Astrocyte of the spinal cord (primary cell): ENCODE measurements at regions not wholly inside any gene's neighbourhood (a gene's known extent, or its start where the extent isn't known, plus 50 kb on each side); places are given as distances from the start of the nearest gene placed in this dataset.

Source experiments
- DNase-seq: peaks from one replicate; pipeline ENCODE4 v3.0.0; 2011; ENCODE audit warnings: low read depth, low spot score
- H3K4me3 ChIP-seq: 2 replicates; pipeline ENCODE4 v1.5.1; 2011; ENCODE audit warnings: low read depth, mild to moderate bottlenecking, low read length, moderate library complexity
- in situ Hi-C: cut with HindIII; loops from 2 replicates; pipeline ENCODE4 v1.10.0; 2017; ENCODE audit warnings: low sequenced_read_pairs
- TF ChIP-seq, protein P1 (sequence below): IDR thresholded peaks from 2 replicates; pipeline ENCODE4 v1.5.1; 2012; ENCODE audit warnings: low read depth, mild to moderate bottlenecking, low read length, inconsistent platforms

DNA sequence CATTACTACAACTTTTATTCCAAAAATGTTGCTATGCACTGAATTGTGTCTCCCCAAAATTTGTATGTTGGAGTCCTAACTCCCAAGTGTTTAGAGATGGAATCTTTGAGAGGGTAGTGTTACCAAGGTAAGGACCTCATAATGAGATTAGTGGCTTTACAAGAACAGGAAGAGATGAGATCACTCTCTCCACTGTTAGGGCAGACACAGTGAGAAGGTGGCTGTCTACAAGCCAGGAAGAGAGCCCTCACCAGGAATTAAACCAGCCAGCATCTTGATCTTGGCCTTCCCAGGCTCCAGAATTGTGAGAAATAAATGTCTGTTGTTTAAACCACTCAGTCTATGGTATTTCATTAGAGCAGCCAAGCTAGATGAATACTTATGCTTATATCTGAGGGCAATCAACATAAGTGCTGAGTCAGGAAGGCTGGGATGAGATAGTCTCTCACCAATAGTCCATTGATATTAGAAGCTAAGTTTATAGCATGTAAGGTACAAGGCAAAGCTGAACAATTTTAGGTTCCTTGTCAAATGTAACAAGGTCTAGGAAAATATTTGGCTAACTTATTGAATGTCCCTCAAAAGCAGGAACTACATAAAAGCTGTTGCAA is 317.6 kb upstream of the REG3G start:
- TF ChIP-seq, protein P1, sequence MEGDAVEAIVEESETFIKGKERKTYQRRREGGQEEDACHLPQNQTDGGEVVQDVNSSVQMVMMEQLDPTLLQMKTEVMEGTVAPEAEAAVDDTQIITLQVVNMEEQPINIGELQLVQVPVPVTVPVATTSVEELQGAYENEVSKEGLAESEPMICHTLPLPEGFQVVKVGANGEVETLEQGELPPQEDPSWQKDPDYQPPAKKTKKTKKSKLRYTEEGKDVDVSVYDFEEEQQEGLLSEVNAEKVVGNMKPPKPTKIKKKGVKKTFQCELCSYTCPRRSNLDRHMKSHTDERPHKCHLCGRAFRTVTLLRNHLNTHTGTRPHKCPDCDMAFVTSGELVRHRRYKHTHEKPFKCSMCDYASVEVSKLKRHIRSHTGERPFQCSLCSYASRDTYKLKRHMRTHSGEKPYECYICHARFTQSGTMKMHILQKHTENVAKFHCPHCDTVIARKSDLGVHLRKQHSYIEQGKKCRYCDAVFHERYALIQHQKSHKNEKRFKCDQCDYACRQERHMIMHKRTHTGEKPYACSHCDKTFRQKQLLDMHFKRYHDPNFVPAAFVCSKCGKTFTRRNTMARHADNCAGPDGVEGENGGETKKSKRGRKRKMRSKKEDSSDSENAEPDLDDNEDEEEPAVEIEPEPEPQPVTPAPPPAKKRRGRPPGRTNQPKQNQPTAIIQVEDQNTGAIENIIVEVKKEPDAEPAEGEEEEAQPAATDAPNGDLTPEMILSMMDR = no peak
- DNase-seq = no peak
- H3K4me3 ChIP-seq = no peak overlapping the region
- in situ Hi-C loops = no loop called here

DNA sequence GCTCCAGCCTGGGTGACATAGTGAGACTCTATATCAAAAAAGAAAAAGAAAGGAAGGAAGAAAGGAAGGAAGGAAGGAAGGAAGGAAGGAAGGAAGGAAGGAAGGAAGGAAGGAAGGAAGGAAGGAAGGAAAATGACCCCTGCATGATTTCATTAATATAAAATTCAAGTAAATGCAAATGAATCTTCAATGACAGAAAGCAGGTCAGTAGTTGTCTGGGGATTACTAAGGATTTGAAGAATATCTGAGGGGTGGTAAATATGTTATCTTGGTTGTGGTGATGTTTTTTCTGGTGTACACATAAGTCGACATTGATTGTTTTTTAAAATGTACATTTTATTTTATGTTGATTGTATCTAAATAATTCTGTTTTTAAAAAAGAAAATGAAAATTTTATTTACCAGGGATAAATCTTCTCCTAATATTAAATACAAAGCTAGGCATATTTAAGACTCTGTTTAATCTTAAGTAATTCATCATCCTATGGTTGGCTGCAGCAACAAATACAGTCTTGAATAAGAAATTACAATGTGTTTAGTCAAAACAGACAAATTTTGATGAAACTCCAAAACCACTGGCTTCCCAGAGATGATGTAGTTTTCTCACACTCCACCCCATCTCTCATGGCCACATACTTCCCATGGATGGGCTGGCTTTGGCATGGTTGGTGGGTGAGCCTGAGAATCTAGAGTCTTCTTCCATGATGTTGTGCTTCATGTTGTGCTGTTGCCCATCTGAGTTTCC is 314.7 kb upstream of the REG3G start:
- TF ChIP-seq, protein P1 = no peak
- no peak overlapping the region for H3K4me3 ChIP-seq
- no peak for DNase-seq
- in situ Hi-C loops = no loop called here

DNA sequence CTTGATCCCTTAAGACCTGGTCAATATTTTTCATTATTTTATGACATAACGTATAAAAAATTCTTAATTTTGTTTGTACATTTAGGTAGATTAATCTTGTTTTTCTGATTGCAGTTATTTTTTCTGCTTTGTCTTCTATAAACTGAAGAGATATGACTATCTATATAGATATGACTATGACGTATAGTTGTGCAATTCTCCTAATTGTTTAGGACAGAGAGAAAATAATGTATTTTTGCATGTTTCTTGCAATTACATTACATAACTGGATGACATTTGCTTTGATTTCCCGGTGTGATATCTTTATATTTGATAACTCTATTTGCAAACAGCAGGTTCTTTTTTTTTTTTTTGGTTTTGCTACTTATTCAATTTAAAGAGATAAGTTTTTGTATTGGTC is 310.2 kb upstream of the REG3G start:
- TF ChIP-seq, protein P1 = no peak
- DNase-seq = no peak
- no peak overlapping the region for H3K4me3 ChIP-seq
- in situ Hi-C loops = no loop called here

DNA sequence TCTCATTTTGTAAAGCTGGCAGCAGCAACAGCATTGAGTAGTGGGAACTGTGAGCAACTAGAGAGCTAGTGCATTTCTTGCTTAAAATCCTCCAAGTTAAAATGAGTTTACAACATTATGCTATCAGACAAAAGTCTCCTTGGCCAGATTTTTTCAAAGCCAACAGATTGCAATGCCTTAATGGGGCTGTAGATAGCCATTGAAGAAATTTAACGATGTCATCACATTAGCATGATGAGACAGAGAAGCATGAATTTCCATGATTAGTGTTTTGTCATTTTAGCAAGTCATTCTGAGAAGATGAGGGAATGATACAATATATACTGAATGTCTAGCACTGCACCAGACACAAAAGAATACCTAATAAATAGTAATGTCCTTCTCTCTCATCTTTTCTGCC is 307.5 kb upstream of the REG3G start:
- no peak for DNase-seq
- in situ Hi-C loops = no loop called here
- TF ChIP-seq, protein P1 = no peak
- no peak overlapping the region for H3K4me3 ChIP-seq

DNA sequence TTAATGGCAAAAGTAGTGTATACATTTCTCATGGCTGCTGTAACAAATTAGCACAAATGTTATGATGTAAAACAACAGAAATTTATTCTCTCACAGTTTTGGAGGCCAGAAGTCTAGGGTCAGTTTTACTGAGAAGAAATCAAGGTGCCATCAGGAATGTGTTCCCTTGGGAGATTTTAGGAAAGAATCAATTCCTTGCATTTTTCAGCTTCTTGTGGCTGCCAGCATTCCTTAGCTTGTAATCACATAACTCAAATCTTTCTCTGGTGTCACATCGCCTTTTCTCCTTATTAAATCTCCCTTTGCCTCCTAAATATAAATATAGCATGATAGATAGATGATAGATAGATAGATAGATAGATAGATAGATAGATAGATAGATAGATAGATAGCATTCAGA is 307.0 kb upstream of the REG3G start:
- in situ Hi-C loops = no loop called here

DNA sequence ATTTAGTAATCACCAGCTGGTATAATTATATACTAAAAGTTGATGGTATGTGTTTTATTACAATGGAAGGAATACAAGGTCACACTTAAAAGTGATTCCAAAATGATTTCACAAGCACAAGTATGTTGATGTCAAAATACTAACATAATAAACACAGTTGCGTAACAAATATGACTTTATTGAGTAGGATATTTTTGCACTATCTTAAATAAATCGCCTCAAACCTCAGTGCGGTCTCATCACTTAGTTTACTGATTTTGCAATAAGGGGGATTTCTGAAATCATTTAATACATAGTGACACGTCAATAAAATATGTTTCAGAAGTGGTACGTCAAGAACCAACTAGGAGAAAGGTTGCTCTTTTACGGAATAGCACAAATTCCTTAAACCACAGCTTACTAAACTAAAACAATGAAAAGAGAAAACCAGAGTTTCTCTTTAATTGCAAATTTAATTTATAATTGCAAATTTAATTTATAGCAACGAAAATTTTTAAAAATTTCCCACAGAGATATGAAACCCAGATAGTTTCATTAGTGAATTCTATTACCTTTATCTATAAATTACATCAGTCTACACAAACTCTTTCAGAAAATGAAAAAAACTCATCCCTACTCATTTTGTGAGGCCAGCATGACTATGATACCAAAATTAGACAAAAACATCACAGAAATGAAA is 304.0 kb upstream of the REG3G start:
- TF ChIP-seq, protein P1 = no peak
- no peak for DNase-seq
- H3K4me3 ChIP-seq = no peak overlapping the region
- in situ Hi-C loops = no loop called here

More for the DNA sequence above, 307.0 kb upstream of the REG3G start:
- DNase-seq = no peak
- TF ChIP-seq, protein P1 = no peak
- H3K4me3 ChIP-seq = no peak overlapping the region
